ENCODE measurements at regions not wholly inside any gene's neighbourhood (a gene's known extent, or its start where the extent isn't known, plus 50 kb on each side); places are given as distances from the start of the nearest gene placed in this dataset.

DNA sequence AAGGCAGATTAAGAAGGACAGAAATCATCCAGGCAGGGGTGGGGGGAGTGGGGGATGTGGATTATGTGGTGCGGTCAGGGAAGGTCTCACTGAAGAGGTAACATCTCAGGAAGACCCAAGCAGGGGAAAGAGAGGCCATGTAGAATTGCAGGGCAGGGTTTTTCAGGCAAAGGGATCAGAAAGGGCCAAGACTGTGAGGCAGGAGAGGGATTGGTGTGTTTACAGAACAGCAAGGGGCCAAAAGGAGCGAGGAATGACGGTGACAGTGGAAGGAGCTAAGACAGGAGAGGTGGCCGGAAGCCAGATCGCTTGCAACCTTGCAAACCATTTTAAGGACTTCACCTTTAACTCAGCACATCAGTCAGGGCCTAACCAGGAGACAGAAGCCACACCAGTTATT lies 535.4 kb upstream of the JARID2 start:
- H3K27me3 Mint-ChIP-seq (ENCODE audit: insufficient read depth, unreplicated experiment), result no peaks in the 10 kb centered on the region

DNA sequence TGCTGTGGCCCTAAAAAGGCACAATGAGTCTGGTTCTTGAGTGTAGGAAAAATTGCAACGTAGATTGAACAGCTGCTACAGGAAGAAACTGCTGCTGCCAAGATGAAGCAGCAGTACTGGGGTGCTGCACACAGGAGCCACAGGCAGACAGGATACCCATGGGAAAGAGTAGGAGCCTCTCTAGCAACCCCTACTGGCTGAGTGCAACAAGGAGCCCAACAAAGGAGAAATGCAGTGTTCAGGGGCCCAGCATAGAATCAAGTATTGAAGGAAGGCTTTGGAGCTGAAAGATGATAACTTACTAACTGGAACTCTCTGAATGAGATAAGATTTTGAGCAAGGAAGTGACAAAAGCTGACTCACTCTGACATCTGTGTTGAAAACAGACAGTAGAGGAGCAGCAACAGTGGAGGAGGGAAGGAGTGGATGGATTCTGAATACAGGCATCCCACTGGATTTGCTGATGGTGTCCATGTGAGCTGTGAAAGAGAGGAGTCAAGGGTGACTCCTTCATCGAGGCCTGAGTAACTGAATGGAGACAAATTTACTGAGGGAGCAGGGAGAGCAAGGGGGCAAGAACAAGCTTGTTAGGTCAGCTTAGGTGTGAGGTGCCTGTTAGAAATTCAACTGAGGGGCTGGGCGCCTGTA lies 534.7 kb upstream of the JARID2 start:
- no peaks in the 10 kb centered on the region for H3K4me1 ChIP-seq
- Mint-ChIP-seq H3K4me3 (ENCODE audit: unreplicated experiment) (no peak overlapping the region), H3K9me3 (ENCODE audit: unreplicated experiment) (no peaks in the 10 kb centered on the region), H3K4me1 (ENCODE audit: low read depth, unreplicated experiment) (no peaks in the 10 kb centered on the region), H3K27ac (ENCODE audit: unreplicated experiment) (no peak overlapping the region), H3K36me3 (ENCODE audit: insufficient read depth, unreplicated experiment) (no peaks in the 10 kb centered on the region), H3K27me3 (ENCODE audit: insufficient read depth, unreplicated experiment) (no peaks in the 10 kb centered on the region)
- no peak for DNase-seq
- no peaks in the 10 kb centered on the region for H3K27me3 ChIP-seq (replicated peaks; ENCODE audit: control insufficient read depth, insufficient read depth, low read length)
- no peaks in the 10 kb centered on the region for H3K36me3 ChIP-seq (ENCODE audit: control insufficient read depth, insufficient read depth, low read length)
- intact Hi-C loops (cut with micrococcal nuclease; ENCODE audit: unreplicated experiment), result no loop called here
- no peak overlapping the region for H3K4me3 ChIP-seq (ENCODE audit: low read depth, low read length)
- no peaks in the 10 kb centered on the region for H3K9me3 ChIP-seq
- ChIA-PET CTCF (no interaction called here), POLR2A (no interaction called here)
- TF ChIP-seq, protein P1, sequence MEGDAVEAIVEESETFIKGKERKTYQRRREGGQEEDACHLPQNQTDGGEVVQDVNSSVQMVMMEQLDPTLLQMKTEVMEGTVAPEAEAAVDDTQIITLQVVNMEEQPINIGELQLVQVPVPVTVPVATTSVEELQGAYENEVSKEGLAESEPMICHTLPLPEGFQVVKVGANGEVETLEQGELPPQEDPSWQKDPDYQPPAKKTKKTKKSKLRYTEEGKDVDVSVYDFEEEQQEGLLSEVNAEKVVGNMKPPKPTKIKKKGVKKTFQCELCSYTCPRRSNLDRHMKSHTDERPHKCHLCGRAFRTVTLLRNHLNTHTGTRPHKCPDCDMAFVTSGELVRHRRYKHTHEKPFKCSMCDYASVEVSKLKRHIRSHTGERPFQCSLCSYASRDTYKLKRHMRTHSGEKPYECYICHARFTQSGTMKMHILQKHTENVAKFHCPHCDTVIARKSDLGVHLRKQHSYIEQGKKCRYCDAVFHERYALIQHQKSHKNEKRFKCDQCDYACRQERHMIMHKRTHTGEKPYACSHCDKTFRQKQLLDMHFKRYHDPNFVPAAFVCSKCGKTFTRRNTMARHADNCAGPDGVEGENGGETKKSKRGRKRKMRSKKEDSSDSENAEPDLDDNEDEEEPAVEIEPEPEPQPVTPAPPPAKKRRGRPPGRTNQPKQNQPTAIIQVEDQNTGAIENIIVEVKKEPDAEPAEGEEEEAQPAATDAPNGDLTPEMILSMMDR (IDR thresholded peaks at IDR 0.05; ENCODE audit: insufficient read depth in 1 of 2, low read depth in 1 of 2, low read length in 1 of 2, severe bottlenecking in 1 of 2, unreplicated experiment in 1 of 2), result peak in 1 of 2 experiments; percentile 45
- no TSS peak for BruUV-seq (replicated peaks)

More for the DNA sequence above, 535.4 kb upstream of the JARID2 start:
- no peaks in the 10 kb centered on the region for H3K36me3 ChIP-seq (ENCODE audit: control insufficient read depth, insufficient read depth, low read length)
- no peak overlapping the region for H3K27ac Mint-ChIP-seq (ENCODE audit: unreplicated experiment)
- H3K36me3 Mint-ChIP-seq (ENCODE audit: insufficient read depth, unreplicated experiment), result no peaks in the 10 kb centered on the region
- CTCF ChIA-PET, result no interaction called here
- POLR2A ChIA-PET, result no interaction called here
- H3K4me1 Mint-ChIP-seq (ENCODE audit: low read depth, unreplicated experiment), result no peaks in the 10 kb centered on the region
- H3K9me3 Mint-ChIP-seq (ENCODE audit: unreplicated experiment), result no peaks in the 10 kb centered on the region
- H3K27me3 ChIP-seq (replicated peaks; ENCODE audit: control insufficient read depth, insufficient read depth, low read length), result no peaks in the 10 kb centered on the region
- no peak overlapping the region for H3K4me3 Mint-ChIP-seq (ENCODE audit: unreplicated experiment)
- TF ChIP-seq, protein P1 (IDR thresholded peaks at IDR 0.05; ENCODE audit: insufficient read depth in 1 of 2, low read depth in 1 of 2, low read length in 1 of 2, severe bottlenecking in 1 of 2, unreplicated experiment in 1 of 2), result no peak
- H3K4me1 ChIP-seq, result no peaks in the 10 kb centered on the region
- DNase-seq, result no peak
- no TSS peak for BruUV-seq (replicated peaks)
- intact Hi-C loops (cut with micrococcal nuclease; ENCODE audit: unreplicated experiment), result no loop called here
- no peaks in the 10 kb centered on the region for H3K9me3 ChIP-seq
- no peak overlapping the region for H3K4me3 ChIP-seq (ENCODE audit: low read depth, low read length)

DNA sequence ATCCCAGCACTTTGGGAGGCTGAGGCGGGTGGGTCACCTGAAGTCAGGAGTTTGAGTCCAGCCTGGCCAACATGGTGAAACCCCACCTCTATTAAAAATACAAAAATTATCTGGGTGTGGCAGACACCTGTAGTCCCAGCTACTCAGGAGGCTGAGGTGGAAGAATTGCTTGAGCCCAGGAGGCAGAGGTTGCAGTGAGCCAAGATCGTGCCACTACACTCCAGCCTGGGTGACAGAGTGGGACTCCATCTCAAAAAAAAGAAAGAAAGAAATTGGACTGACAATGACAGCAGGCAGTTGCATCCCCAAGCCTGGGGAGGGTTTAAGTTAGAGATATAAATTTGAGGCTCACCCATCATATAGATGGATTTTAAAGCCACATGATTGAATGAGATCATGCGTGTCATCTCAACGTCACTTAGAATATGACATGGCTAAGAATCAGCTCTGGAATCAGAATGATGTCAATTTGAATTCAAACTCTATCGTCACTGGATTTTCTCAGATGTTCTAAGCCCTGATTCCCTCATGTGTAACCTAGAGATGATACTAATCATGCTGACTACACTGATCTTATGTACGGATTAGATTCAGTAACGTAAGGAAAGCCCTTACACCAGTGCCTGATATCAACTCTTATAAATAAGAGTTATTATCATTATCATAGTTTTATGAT lies 534.0 kb upstream of the JARID2 start:
- TF ChIP-seq, protein P1 (IDR thresholded peaks at IDR 0.05; ENCODE audit: insufficient read depth in 1 of 2, low read depth in 1 of 2, low read length in 1 of 2, severe bottlenecking in 1 of 2, unreplicated experiment in 1 of 2), result no peak
- no peak overlapping the region for H3K4me3 ChIP-seq (ENCODE audit: low read depth, low read length)
- H3K9me3 ChIP-seq, result no peaks in the 10 kb centered on the region
- BruUV-seq (replicated peaks), result no TSS peak
- Mint-ChIP-seq H3K27ac (ENCODE audit: unreplicated experiment) (no peak overlapping the region), H3K4me1 (ENCODE audit: low read depth, unreplicated experiment) (no peaks in the 10 kb centered on the region), H3K27me3 (ENCODE audit: insufficient read depth, unreplicated experiment) (no peaks in the 10 kb centered on the region), H3K9me3 (ENCODE audit: unreplicated experiment) (no peaks in the 10 kb centered on the region), H3K4me3 (ENCODE audit: unreplicated experiment) (no peak overlapping the region), H3K36me3 (ENCODE audit: insufficient read depth, unreplicated experiment) (no peaks in the 10 kb centered on the region)
- ChIA-PET CTCF (no interaction called here), POLR2A (no interaction called here)
- intact Hi-C loops (cut with micrococcal nuclease; ENCODE audit: unreplicated experiment), result no loop called here
- no peaks in the 10 kb centered on the region for H3K36me3 ChIP-seq (ENCODE audit: control insufficient read depth, insufficient read depth, low read length)
- H3K27me3 ChIP-seq (replicated peaks; ENCODE audit: control insufficient read depth, insufficient read depth, low read length), result no peaks in the 10 kb centered on the region
- no peaks in the 10 kb centered on the region for H3K4me1 ChIP-seq
- DNase-seq, result no peak

Measured in Caco-2 (cell line).